ENCODE measurements at regions not wholly inside any gene's neighbourhood (a gene's known extent, or its start where the extent isn't known, plus 50 kb on each side); places are given as distances from the start of the nearest gene placed in this dataset.
A peak's percentile ranks its signal among the peaks of the same experiment; 100 is the strongest.

- no peak for DNase-seq (ENCODE audit: low spot score)
These were observed 193.9 kb downstream of the PHETA1 start for GRCh38 chr12:111174961-111175345.

GRCh38 chr12:111174251-111174960, 194.5 kb downstream of the PHETA1 start:
- peak; percentile 73 for DNase-seq (ENCODE audit: low spot score)

DNA sequence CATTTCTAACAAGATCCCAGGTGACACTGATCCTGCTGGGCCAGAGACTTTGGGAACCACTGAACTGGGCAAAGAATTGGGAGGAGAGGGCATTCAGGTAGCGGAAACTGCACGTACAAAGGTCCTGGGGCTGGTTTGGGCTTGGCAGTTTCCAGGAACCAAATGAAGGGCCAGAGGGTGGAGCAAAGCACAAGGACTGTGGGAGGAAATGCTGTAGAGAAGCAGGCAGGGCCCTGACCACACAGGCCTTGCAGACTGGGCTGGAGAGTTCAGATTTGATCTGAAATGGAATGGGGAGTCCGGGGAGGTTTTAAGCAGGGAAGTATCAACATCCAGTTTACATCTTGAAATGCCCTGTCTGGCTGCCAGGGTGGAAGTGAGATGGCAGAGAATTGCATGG, 195.1 kb downstream of the PHETA1 start:
- no peak for DNase-seq (ENCODE audit: low spot score)

- no peak for DNase-seq (ENCODE audit: low spot score)
These were observed 195.5 kb downstream of the PHETA1 start for GRCh38 chr12:111173391-111173790.

DNA sequence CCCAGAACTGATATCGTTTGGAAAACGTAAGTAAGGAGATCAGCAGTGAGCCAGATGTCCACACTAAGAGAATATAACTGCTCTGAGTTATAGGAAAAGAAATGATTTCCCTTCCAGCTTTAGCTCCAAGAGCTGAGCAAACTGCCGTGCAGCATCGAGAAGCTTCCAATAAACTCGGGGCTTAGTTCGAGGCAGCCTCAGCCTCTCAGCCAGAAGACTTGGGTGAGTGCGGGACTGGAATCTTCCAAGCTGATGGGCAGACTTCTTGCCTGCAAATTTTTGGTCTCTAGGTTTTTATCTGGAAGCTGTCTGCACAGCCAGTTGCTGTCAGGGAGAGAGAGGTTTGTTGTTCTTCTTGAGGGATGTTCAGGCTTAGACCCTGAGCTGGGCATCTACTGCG, 196.1 kb downstream of the PHETA1 start:
- DNase-seq (ENCODE audit: low spot score), result no peak

- no peak for DNase-seq (ENCODE audit: low spot score)
These were observed 197.1 kb downstream of the PHETA1 start for GRCh38 chr12:111171832-111172231.

- no peak for DNase-seq (ENCODE audit: low spot score)
These were observed 197.6 kb downstream of the PHETA1 start for GRCh38 chr12:111171345-111171744.

GRCh38 chr12:111170543-111170942, 198.4 kb downstream of the PHETA1 start:
- DNase-seq (ENCODE audit: low spot score), result no peak

- no peak for DNase-seq (ENCODE audit: low spot score)
These were observed 199.4 kb downstream of the PHETA1 start for GRCh38 chr12:111169456-111169855.

DNA sequence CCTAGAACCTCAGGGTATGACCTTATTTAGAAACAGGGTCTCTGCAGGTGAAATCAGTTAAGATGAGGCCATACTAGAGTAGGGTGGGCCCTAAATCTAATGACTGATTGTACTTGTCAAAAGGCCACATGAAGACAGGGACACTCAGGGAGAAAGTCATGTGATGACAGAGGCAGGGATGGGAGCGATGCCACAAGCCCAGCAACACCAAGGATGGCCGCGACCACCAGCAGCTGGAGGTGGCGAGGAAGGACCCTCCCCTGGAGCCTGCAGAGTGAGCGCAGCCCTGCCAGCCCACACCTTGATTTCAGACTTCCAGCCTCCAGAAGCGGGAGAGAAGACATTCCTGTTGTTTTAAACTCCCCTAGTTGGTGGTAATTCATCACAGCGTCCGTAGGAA, 199.9 kb downstream of the PHETA1 start:
- DNase-seq (ENCODE audit: low spot score), result no peak

GRCh38 chr12:111168009-111168900, 200.6 kb downstream of the PHETA1 start:
- no peak for DNase-seq (ENCODE audit: low spot score)

DNA sequence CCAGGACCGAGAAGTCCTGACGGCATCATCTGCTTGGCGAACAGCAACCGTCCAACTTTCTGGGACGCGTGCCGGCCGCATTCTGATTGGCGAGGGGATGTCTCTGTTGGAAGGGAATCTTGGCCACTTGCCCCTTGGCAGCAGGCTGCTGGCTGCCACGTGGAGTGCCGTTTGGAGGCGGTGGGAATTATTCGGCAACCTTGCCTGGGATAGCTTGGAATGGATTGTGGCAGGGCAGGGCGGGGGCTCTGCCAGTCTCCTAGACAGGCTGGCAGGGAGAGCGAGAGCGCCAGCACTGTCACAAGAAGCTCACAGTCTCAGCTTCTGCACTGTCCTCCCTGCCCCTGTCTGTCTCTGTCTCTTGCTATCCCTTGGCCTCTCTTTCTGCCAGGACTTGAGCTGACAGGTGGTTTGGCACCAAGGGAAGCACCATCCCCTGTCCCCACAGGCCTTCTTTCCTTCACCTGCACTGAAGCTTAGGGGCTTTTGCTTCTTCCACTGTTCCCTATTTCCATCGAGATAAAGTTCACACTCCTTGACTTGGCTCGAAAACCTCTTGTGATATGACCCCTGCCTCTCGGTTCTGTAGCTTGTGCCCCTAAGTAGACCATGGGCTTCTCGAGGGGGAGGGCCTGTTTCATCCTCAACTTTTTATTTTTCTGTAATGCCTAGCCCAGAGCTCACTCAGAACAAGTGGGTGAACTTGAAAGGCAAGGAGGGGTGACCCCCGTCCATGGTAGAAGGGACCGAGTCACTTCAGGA, 201.9 kb downstream of the PHETA1 start:
- DNase-seq (ENCODE audit: low spot score), result no peak

GRCh38 chr12:111164833-111165525, 203.9 kb downstream of the PHETA1 start:
- no peak for DNase-seq (ENCODE audit: low spot score)

DNA sequence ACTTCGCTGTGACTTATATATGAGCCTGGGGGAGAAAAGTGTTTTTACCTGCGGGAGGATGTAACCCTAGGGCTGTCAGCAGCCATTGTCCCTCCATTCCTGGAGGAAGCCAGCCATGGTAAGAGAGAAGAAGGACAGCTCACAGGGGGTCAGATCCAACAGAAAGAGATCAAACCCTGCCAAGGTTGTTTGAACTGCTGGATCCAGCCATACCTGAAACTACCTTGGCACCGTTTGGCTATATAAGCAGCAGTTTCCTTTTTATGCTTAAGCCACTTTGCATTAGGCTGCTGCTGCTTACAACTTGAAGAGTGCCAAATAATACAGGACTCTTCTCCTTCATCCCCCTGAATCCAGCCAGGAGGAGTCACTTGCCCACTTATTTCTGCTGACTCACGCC, 205.5 kb downstream of the PHETA1 start:
- DNase-seq (ENCODE audit: low spot score), result no peak

- no peak for DNase-seq (ENCODE audit: low spot score)
These were observed 207.0 kb downstream of the PHETA1 start for GRCh38 chr12:111161898-111162297.

GRCh38 chr12:111160350-111161241, 208.3 kb downstream of the PHETA1 start:
- DNase-seq (ENCODE audit: low spot score), result peak; percentile 60

DNA sequence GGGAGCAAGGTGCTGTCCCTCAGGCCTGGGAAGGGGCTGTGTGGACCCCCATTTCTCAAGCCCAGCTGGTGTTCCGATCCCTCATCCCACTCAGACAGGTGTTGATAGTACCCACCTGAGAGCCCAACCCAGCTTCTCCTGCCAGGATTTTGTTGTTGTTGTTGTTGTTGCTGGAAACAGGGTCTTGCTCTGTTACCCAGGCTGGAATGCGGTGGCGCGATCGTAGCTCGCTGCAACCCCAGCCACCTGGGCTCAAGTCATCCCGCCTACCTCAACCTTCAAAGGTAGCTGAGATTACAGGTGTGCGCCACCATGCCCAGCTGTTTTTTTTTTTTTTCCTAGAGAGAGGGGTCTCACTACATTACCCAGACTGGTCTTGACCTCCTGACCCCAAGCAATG, 209.9 kb downstream of the PHETA1 start:
- DNase-seq (ENCODE audit: low spot score), result no peak

DNA sequence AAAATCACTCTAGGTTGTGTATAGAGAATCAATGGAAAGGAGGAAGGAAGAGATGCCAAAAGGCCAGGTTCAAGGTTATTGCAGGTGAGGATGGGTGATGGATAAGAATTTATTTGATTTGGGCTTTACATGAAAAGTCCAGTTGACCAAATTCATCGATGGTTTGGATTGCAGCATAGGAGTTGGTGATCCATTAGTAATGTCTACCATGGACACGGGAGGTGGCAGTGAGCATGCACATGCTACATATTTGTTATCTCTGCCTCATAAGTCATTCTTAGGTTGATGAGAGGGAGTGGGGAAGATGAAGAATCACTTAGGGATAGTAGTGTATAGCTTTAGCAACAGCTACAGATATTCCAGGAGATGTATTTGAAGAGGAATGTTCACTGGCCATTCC, 211.4 kb downstream of the PHETA1 start:
- DNase-seq (ENCODE audit: low spot score), result no peak

GRCh38 chr12:111156304-111156703, 212.6 kb downstream of the PHETA1 start:
- no peak for DNase-seq (ENCODE audit: low spot score)

DNA sequence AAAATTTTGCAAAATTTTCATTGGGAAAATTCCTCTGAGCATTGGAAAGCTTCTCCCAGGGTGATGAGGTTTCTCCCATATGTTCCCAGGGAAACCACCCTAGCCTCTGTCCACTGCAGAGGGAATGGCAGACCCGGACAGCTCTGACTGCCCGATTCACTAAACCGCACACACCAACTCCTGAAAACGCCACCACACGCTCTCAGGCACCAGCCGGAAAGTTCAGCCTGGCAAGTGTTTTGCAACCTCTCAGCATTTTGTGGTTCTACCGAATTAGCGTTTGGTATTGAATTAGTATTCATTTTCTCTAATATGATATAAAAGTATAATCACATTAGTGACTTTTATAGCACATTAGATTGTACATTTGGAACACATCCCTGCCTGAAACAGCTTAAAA, 213.4 kb downstream of the PHETA1 start:
- no peak for DNase-seq (ENCODE audit: low spot score)

- no peak for DNase-seq (ENCODE audit: low spot score)
These were observed 213.9 kb downstream of the PHETA1 start for GRCh38 chr12:111155020-111155419.

Measured in D341Med (cell line).